ENCODE measurements at regions not wholly inside any gene's neighbourhood (a gene's known extent, or its start where the extent isn't known, plus 50 kb on each side); places are given as distances from the start of the nearest gene placed in this dataset.

DNA sequence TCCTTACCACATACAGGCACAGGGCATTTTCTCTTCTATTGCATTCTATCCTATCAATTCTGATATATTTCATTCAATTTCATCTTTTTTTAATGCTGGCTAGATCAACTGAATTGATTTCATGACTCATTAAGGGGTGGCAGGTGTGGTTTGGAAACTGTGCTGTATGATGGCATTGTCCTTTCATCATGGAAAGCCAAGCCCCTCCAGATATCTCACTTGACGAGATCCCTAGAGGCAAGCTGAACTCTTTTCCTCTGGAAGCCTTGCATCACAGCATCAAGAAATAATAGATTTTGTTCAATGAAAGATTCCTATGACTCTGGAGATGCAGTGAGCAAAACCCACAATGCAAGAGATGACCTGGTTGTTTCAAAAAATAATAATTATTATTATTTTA, 401.2 kb downstream of the PREX1 start:
- Histone ChIP-seq H3K27ac (ENCODE audit: low read depth, low read length) (no peak overlapping the region), H3K4me3 (ENCODE audit: low read depth in 1 of 2, low read length in 2 of 2) (no peak overlapping the region), H3K4me1 (ENCODE audit: control insufficient read depth in 1 of 2, insufficient read depth in 2 of 2, low read length in 2 of 2) (no peaks in the 10 kb centered on the region), H3K36me3 (ENCODE audit: control insufficient read depth in 1 of 2, insufficient read depth in 2 of 2, low read length in 2 of 2) (no peaks in the 10 kb centered on the region), H3K9ac (ENCODE audit: low read depth in 1 of 2, low read length in 2 of 2) (no peak overlapping the region), H3K9me3 (ENCODE audit: control insufficient read depth in 1 of 2, low read length in 2 of 2) (no peaks in the 10 kb centered on the region), H3K27me3 (ENCODE audit: control insufficient read depth in 1 of 2, insufficient read depth in 2 of 2, low read length in 2 of 2) (no peaks in the 10 kb centered on the region)

- Histone ChIP-seq H3K9me3 (ENCODE audit: control insufficient read depth in 1 of 2, low read length in 2 of 2) (no peaks in the 10 kb centered on the region), H3K4me1 (ENCODE audit: control insufficient read depth in 1 of 2, insufficient read depth in 2 of 2, low read length in 2 of 2) (no peaks in the 10 kb centered on the region), H3K36me3 (ENCODE audit: control insufficient read depth in 1 of 2, insufficient read depth in 2 of 2, low read length in 2 of 2) (no peaks in the 10 kb centered on the region), H3K27me3 (ENCODE audit: control insufficient read depth in 1 of 2, insufficient read depth in 2 of 2, low read length in 2 of 2) (no peaks in the 10 kb centered on the region), H3K9ac (ENCODE audit: low read depth in 1 of 2, low read length in 2 of 2) (no peak overlapping the region), H3K4me3 (ENCODE audit: low read depth in 1 of 2, low read length in 2 of 2) (no peak overlapping the region), H3K27ac (ENCODE audit: low read depth, low read length) (no peak overlapping the region)
Measured at GRCh38 chr20:48425817-48426612, 401.8 kb downstream of the PREX1 start.

- Histone ChIP-seq H3K36me3 (ENCODE audit: control insufficient read depth in 1 of 2, insufficient read depth in 2 of 2, low read length in 2 of 2) (no peaks in the 10 kb centered on the region), H3K4me3 (ENCODE audit: low read depth in 1 of 2, low read length in 2 of 2) (no peak overlapping the region), H3K9ac (ENCODE audit: low read depth in 1 of 2, low read length in 2 of 2) (no peak overlapping the region)
Measured at GRCh38 chr20:48425321-48425720, 402.5 kb downstream of the PREX1 start.

DNA sequence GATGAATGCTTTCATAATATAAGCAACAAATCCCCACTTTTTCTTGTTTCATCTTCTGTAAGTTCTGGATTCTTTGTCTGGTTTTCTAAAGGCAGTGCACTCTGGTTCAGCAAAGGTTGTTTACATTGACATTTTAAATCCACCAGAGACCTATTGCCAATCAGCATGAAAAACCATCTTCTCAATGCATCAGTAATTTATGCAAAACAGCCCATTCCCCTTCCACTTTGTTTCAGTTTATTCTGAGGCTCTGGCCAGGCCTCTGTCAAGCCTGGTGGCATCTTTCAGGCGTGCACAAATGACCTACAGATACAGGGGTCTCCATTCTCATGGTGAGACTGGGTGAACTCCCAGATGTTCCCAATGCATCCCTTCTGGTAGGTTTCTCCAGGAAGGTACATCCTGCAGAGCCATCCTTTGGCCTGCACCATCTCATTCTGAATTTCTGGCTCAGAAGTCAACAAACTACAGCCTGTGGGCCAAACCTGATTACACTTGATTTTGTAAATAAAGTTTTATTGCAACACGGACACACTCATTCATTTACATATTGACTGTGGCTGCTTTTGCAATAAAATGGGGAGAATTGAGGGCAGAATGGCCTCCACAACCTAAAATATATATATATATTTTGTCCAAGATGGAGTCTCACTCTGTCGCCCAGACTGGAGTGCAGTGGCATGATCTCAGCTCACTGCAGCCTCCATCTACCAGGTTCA, 405.4 kb downstream of the PREX1 start:
- no peaks in the 10 kb centered on the region for H3K27me3 ChIP-seq (ENCODE audit: control insufficient read depth in 1 of 2, insufficient read depth in 2 of 2, low read length in 2 of 2)
- no peaks in the 10 kb centered on the region for H3K36me3 ChIP-seq (ENCODE audit: control insufficient read depth in 1 of 2, insufficient read depth in 2 of 2, low read length in 2 of 2)
- H3K4me1 ChIP-seq (ENCODE audit: control insufficient read depth in 1 of 2, insufficient read depth in 2 of 2, low read length in 2 of 2), result no peaks in the 10 kb centered on the region
- no peak overlapping the region for H3K4me3 ChIP-seq (ENCODE audit: low read depth in 1 of 2, low read length in 2 of 2)
- no peak overlapping the region for H3K9ac ChIP-seq (ENCODE audit: low read depth in 1 of 2, low read length in 2 of 2)
- no peaks in the 10 kb centered on the region for H3K9me3 ChIP-seq (ENCODE audit: control insufficient read depth in 1 of 2, low read length in 2 of 2)
- no peak overlapping the region for H3K27ac ChIP-seq (ENCODE audit: low read depth, low read length)

More at GRCh38 chr20:48425321-48425720, 402.5 kb downstream of the PREX1 start:
- Histone ChIP-seq H3K27me3 (ENCODE audit: control insufficient read depth in 1 of 2, insufficient read depth in 2 of 2, low read length in 2 of 2) (no peaks in the 10 kb centered on the region), H3K27ac (ENCODE audit: low read depth, low read length) (no peak overlapping the region), H3K9me3 (ENCODE audit: control insufficient read depth in 1 of 2, low read length in 2 of 2) (no peaks in the 10 kb centered on the region), H3K4me1 (ENCODE audit: control insufficient read depth in 1 of 2, insufficient read depth in 2 of 2, low read length in 2 of 2) (no peaks in the 10 kb centered on the region)

GRCh38 chr20:48421547-48421946, 406.3 kb downstream of the PREX1 start:
- H3K4me1 ChIP-seq (ENCODE audit: control insufficient read depth in 1 of 2, insufficient read depth in 2 of 2, low read length in 2 of 2), result no peaks in the 10 kb centered on the region
- no peaks in the 10 kb centered on the region for H3K9me3 ChIP-seq (ENCODE audit: control insufficient read depth in 1 of 2, low read length in 2 of 2)
- H3K4me3 ChIP-seq (ENCODE audit: low read depth in 1 of 2, low read length in 2 of 2), result no peak overlapping the region
- H3K36me3 ChIP-seq (ENCODE audit: control insufficient read depth in 1 of 2, insufficient read depth in 2 of 2, low read length in 2 of 2), result no peaks in the 10 kb centered on the region
- no peaks in the 10 kb centered on the region for H3K27me3 ChIP-seq (ENCODE audit: control insufficient read depth in 1 of 2, insufficient read depth in 2 of 2, low read length in 2 of 2)
- H3K9ac ChIP-seq (ENCODE audit: low read depth in 1 of 2, low read length in 2 of 2), result no peak overlapping the region
- no peak overlapping the region for H3K27ac ChIP-seq (ENCODE audit: low read depth, low read length)

GRCh38 chr20:48420176-48420575, 407.6 kb downstream of the PREX1 start:
- Histone ChIP-seq H3K9me3 (ENCODE audit: control insufficient read depth in 1 of 2, low read length in 2 of 2) (no peaks in the 10 kb centered on the region), H3K36me3 (ENCODE audit: control insufficient read depth in 1 of 2, insufficient read depth in 2 of 2, low read length in 2 of 2) (no peaks in the 10 kb centered on the region), H3K4me3 (ENCODE audit: low read depth in 1 of 2, low read length in 2 of 2) (no peak overlapping the region), H3K27ac (ENCODE audit: low read depth, low read length) (no peak overlapping the region), H3K4me1 (ENCODE audit: control insufficient read depth in 1 of 2, insufficient read depth in 2 of 2, low read length in 2 of 2) (no peaks in the 10 kb centered on the region), H3K27me3 (ENCODE audit: control insufficient read depth in 1 of 2, insufficient read depth in 2 of 2, low read length in 2 of 2) (no peaks in the 10 kb centered on the region), H3K9ac (ENCODE audit: low read depth in 1 of 2, low read length in 2 of 2) (no peak overlapping the region)

- Histone ChIP-seq H3K9me3 (ENCODE audit: control insufficient read depth in 1 of 2, low read length in 2 of 2) (no peaks in the 10 kb centered on the region), H3K36me3 (ENCODE audit: control insufficient read depth in 1 of 2, insufficient read depth in 2 of 2, low read length in 2 of 2) (no peaks in the 10 kb centered on the region), H3K4me1 (ENCODE audit: control insufficient read depth in 1 of 2, insufficient read depth in 2 of 2, low read length in 2 of 2) (no peaks in the 10 kb centered on the region), H3K4me3 (ENCODE audit: low read depth in 1 of 2, low read length in 2 of 2) (no peak overlapping the region), H3K9ac (ENCODE audit: low read depth in 1 of 2, low read length in 2 of 2) (no peak overlapping the region), H3K27ac (ENCODE audit: low read depth, low read length) (no peak overlapping the region), H3K27me3 (ENCODE audit: control insufficient read depth in 1 of 2, insufficient read depth in 2 of 2, low read length in 2 of 2) (no peaks in the 10 kb centered on the region)
Measured at GRCh38 chr20:48419173-48419572, 408.6 kb downstream of the PREX1 start.

DNA sequence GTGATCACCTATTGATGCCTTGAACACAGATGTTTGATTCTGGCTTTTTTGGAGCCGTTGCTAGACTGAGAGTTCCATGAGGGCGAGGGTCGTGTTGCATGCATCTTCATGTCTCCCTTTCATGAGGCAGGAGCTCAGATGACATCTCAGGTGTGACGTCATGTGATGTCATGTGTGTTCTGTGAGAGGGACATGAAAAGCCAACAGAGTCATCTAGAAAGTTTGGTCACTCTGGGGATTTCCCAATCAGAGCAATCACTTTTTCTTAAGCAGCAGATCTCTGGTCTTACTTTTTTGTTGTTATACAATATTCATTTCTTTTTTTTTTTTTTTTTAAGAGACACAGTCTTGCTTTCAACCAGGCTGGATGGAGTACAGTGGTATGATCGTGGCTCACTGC, 411.8 kb downstream of the PREX1 start:
- Histone ChIP-seq H3K27me3 (ENCODE audit: control insufficient read depth in 1 of 2, insufficient read depth in 2 of 2, low read length in 2 of 2) (peaks cover 0 to 3% of the 10 kb centered on the region in 2 donors), H3K36me3 (ENCODE audit: control insufficient read depth in 1 of 2, insufficient read depth in 2 of 2, low read length in 2 of 2) (no peaks in the 10 kb centered on the region), H3K9me3 (ENCODE audit: control insufficient read depth in 1 of 2, low read length in 2 of 2) (no peaks in the 10 kb centered on the region), H3K27ac (ENCODE audit: low read depth, low read length) (no peak overlapping the region), H3K4me1 (ENCODE audit: control insufficient read depth in 1 of 2, insufficient read depth in 2 of 2, low read length in 2 of 2) (no peaks in the 10 kb centered on the region), H3K9ac (ENCODE audit: low read depth in 1 of 2, low read length in 2 of 2) (no peak overlapping the region), H3K4me3 (ENCODE audit: low read depth in 1 of 2, low read length in 2 of 2) (no peak overlapping the region)

DNA sequence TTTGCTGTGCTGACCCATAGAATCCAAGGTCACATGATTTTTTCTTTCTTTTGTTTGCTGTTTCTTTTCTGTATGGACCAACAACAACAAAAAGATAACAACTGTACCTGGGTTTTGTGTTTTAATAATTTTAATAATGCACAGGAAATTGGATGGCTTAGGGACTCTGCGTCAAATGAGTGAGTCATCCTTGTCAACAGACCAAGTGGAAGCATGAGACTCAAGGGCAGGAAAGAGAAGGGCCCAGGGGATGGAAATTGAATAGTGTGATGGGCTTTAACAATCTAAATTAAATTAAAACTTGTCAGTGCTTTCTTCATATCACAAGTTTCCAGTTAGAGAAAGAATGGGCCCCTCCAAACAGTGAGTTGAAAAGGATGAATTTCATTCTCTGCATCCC, 413.0 kb downstream of the PREX1 start:
- no peaks in the 10 kb centered on the region for H3K4me1 ChIP-seq (ENCODE audit: control insufficient read depth in 1 of 2, insufficient read depth in 2 of 2, low read length in 2 of 2)
- H3K9me3 ChIP-seq (ENCODE audit: control insufficient read depth in 1 of 2, low read length in 2 of 2), result no peaks in the 10 kb centered on the region
- no peak overlapping the region for H3K4me3 ChIP-seq (ENCODE audit: low read depth in 1 of 2, low read length in 2 of 2)

GRCh38 chr20:48411919-48412522, 415.8 kb downstream of the PREX1 start:
- H3K36me3 ChIP-seq (ENCODE audit: control insufficient read depth in 1 of 2, insufficient read depth in 2 of 2, low read length in 2 of 2), result no peaks in the 10 kb centered on the region
- peaks cover 0 to 3% of the 10 kb centered on the region in 2 donors for H3K27me3 ChIP-seq (ENCODE audit: control insufficient read depth in 1 of 2, insufficient read depth in 2 of 2, low read length in 2 of 2)
- H3K27ac ChIP-seq (ENCODE audit: low read depth, low read length), result no peak overlapping the region
- H3K4me1 ChIP-seq (ENCODE audit: control insufficient read depth in 1 of 2, insufficient read depth in 2 of 2, low read length in 2 of 2), result no peaks in the 10 kb centered on the region
- H3K4me3 ChIP-seq (ENCODE audit: low read depth in 1 of 2, low read length in 2 of 2), result no peak overlapping the region
- no peaks in the 10 kb centered on the region for H3K9me3 ChIP-seq (ENCODE audit: control insufficient read depth in 1 of 2, low read length in 2 of 2)
- H3K9ac ChIP-seq (ENCODE audit: low read depth in 1 of 2, low read length in 2 of 2), result no peak overlapping the region

More for the DNA sequence above, 413.0 kb downstream of the PREX1 start:
- H3K27me3 ChIP-seq (ENCODE audit: control insufficient read depth in 1 of 2, insufficient read depth in 2 of 2, low read length in 2 of 2), result peaks cover 0 to 3% of the 10 kb centered on the region in 2 donors
- H3K9ac ChIP-seq (ENCODE audit: low read depth in 1 of 2, low read length in 2 of 2), result no peak overlapping the region
- no peak overlapping the region for H3K27ac ChIP-seq (ENCODE audit: low read depth, low read length)
- no peaks in the 10 kb centered on the region for H3K36me3 ChIP-seq (ENCODE audit: control insufficient read depth in 1 of 2, insufficient read depth in 2 of 2, low read length in 2 of 2)
